AG04450 (cell line): ENCODE measurements at regions not wholly inside any gene's neighbourhood (a gene's known extent, or its start where the extent isn't known, plus 50 kb on each side); places are given as distances from the start of the nearest gene placed in this dataset.

Experiments
- CTCF ChIA-PET: fragments of 300-600, 350-600 bp; formaldehyde crosslinking; extraction: SDS; loops from one replicate; lab custom pipeline; 2022; ENCODE audit warnings: antibody characterized with exemption, inconsistent platforms; lab: Charles Lee
- POLR2A ChIA-PET: fragments of 350-600 bp; formaldehyde crosslinking; extraction: SDS; loops from one replicate; lab custom pipeline; 2021; ENCODE audit warnings: antibody characterized with exemption, inconsistent platforms; lab: Yijun Ruan, JAX
- DNase-seq: peaks from one replicate; pipeline ENCODE4 v3.0.0-alpha.2; 2011; ENCODE audit warnings: low read depth, low spot score
- H3K27ac ChIP-seq: one replicate; pipeline ENCODE4 v1.5.1; 2012; ENCODE audit warnings: low read depth, low read length, control low read depth
- H3K27me3 ChIP-seq: one replicate; pipeline ENCODE4 v1.6.0; 2012; ENCODE audit warnings: low read length; ENCODE audit not compliant: control insufficient read depth, insufficient read depth
- H3K4me3 ChIP-seq: 2 replicates; pipeline ENCODE4 v1.5.1; 2011; ENCODE audit warnings: mild to moderate bottlenecking, low read depth, low read length, control low read depth
- H3K9me3 ChIP-seq: 2 replicates; pipeline ENCODE4 v1.5.1; 2012; ENCODE audit warnings: low read length; ENCODE audit not compliant: control insufficient read depth, insufficient read depth
- TF ChIP-seq, protein P1 (sequence below): IDR thresholded peaks from 2 replicates; pipeline ENCODE4 v1.5.1; 2011; ENCODE audit warnings: low read depth, low read length, control low read depth, inconsistent platforms

DNA sequence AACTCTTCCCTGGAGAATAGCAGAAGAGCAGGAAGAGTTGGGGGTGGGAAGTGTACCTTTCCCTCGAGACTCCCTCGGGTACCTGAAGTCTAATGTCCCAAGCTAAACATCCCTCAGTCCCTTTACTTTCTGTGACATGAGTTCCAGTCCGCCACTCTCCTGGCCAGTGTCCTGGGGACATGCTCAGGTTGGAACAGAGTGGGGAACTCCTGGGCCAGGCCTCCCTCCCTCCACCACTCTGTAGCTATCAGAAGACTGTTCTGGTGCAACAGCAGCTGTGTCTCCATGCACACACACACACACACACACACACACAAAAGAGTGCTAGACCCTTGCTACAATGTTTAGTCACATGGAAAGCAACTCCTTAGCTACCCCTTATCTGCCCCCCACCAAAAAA, 155.0 kb upstream of the HES1 start:
- Histone ChIP-seq H3K27ac (no peak overlapping the region), H3K9me3 (no peaks in the 10 kb centered on the region), H3K27me3 (peaks cover 53% of the 10 kb centered on the region), H3K4me3 (no peak overlapping the region)
- ChIA-PET CTCF (interaction anchor here (1.3 kb wide), 1 partner anchor 335 kb away, joined by 3 read pairs; no protein-coding TSS in a partner anchor), POLR2A (no interaction called here)
- TF ChIP-seq, protein P1, sequence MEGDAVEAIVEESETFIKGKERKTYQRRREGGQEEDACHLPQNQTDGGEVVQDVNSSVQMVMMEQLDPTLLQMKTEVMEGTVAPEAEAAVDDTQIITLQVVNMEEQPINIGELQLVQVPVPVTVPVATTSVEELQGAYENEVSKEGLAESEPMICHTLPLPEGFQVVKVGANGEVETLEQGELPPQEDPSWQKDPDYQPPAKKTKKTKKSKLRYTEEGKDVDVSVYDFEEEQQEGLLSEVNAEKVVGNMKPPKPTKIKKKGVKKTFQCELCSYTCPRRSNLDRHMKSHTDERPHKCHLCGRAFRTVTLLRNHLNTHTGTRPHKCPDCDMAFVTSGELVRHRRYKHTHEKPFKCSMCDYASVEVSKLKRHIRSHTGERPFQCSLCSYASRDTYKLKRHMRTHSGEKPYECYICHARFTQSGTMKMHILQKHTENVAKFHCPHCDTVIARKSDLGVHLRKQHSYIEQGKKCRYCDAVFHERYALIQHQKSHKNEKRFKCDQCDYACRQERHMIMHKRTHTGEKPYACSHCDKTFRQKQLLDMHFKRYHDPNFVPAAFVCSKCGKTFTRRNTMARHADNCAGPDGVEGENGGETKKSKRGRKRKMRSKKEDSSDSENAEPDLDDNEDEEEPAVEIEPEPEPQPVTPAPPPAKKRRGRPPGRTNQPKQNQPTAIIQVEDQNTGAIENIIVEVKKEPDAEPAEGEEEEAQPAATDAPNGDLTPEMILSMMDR: no peak
- no peak for DNase-seq

DNA sequence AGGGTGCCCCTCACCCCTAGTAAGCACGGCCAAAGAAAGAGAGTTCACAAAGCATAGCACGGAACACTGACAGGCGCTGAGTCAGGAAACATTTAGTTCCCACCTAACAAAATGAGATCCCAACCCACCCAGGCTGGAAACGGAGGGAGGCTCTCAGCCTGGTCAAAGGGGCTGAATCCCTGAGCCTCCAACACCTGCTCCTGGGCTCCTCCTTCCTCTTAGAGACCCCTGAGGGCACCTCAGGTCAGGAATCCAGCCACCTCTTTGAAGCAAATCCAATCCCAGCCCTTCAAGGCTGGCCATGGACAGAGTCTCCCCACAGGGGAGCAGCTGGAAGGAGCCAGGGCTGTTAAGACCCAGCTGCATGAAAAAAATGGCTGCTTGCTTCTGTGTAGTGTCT, 154.4 kb upstream of the HES1 start:
- ChIA-PET CTCF (no interaction called here), POLR2A (no interaction called here)
- Histone ChIP-seq H3K27me3 (peaks cover 53% of the 10 kb centered on the region), H3K27ac (no peak overlapping the region), H3K9me3 (no peaks in the 10 kb centered on the region), H3K4me3 (no peak overlapping the region)
- TF ChIP-seq, protein P1: no peak
- no peak for DNase-seq

DNA sequence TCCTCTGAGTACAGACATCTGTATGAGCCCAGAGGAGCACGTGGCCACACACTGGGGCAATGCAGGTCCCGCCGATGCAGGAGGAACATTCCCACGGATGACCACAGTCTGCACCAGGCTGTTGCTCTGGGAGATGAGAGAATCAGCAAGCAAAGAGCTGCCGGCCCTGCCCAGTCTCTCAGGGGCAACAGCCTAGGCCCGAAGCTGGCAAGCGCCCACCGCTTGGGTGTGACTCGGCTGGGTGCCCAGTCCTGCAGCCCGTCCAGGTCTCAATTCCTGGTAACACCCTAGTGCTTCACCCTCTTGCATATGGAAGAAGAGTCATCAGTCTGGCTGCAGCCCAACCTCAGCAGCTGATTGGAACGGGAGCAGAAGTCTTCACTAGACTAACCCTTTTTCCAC, 153.7 kb upstream of the HES1 start:
- ChIA-PET CTCF (no interaction called here), POLR2A (no interaction called here)
- Histone ChIP-seq H3K4me3 (no peak overlapping the region), H3K27me3 (peaks cover 50% of the 10 kb centered on the region), H3K9me3 (no peaks in the 10 kb centered on the region), H3K27ac (no peak overlapping the region)
- TF ChIP-seq, protein P1: no peak
- no peak for DNase-seq

DNA sequence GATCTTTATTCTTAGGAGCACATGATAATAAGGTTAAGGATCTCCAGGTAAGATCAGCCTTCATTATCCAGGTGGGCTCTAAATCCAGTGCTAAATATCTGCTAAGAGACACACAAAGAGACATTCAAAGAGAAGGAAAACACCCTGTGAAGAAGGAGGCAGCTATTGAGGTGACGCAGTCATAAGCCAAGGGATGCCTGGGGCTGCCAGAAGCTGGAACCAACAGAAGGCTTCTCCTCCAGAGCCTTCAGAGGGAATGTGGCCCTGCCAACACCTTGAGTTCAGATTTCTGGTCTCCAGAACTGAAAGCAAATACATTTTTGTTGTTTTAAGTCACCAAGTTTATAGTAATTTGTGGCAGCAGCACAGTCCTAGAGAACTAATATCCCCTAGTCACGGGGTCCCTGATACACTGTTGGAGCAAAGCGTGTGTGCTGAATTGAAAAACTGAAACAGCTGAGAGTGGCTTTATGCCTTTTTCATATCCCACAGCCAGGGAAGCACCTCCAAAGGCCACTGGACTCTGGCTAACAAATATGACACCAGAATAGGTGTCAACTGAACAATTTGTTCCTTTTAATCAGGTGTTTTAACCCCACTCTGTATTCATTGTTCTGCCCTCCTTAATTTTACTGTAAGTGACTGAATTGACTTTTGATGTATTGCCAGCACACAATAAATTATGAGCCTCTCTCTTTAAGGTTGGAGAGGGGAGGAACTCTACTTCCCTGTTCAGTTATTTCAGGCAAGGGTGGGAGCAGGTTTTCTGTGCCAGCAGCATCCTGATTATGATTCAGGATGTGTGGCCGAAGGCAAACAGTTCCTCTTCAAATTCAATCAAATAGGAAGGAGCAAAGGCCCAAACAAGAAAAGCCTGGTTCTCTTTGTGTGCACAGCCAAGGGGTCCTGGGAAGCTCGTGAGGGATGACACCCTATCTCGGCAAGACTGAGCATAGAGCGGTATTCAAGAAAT, 151.8 kb upstream of the HES1 start:
- POLR2A ChIA-PET: no interaction called here
- no peak for DNase-seq
- no peaks in the 10 kb centered on the region for H3K9me3 ChIP-seq
- H3K27me3 ChIP-seq: peaks cover 36% of the 10 kb centered on the region
- H3K4me3 ChIP-seq: no peak overlapping the region
- H3K27ac ChIP-seq: no peak overlapping the region
- TF ChIP-seq, protein P1: no peak
- CTCF ChIA-PET: no interaction called here

DNA sequence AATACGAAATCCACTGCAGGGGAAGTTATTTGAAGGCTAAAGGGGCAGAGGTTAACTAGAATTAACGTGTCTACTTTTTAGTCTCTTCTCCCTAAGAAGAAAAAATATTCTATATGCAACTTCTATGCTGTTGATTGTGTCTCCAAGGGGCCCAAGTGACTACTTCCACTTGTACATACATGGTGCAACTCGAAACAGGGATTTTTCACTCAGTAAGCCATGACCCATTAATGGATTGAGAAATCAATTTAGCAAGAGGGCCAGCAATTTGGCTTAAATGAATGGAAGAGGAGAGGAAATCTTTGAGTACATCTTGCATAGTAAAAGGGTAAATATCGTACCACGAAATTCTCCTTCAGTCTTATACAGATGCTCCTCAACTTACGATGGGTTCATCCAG, 151.1 kb upstream of the HES1 start:
- Histone ChIP-seq H3K9me3 (no peaks in the 10 kb centered on the region), H3K4me3 (no peak overlapping the region), H3K27ac (no peak overlapping the region), H3K27me3 (peaks cover 30% of the 10 kb centered on the region)
- TF ChIP-seq, protein P1: no peak
- no peak for DNase-seq
- ChIA-PET POLR2A (no interaction called here), CTCF (no interaction called here)
